Upper lobe of left lung (tissue), 6 donors: ENCODE measurements at regions not wholly inside any gene's neighbourhood (a gene's known extent, or its start where the extent isn't known, plus 50 kb on each side); places are given as distances from the start of the nearest gene placed in this dataset.

Experiments used
- ATAC-seq, 2 donors: fragments of 200-7000 bp; cut with Tn5 transposase; one replicate each; pipeline ENCODE4 v1.9.1; 2022; ENCODE audit warnings: mild to moderate bottlenecking in 2 of 2, moderate library complexity in 2 of 2; ENCODE audit not compliant: low FRiP score in 2 of 2
- DNase-seq, 2 donors: peaks; one replicate each; pipeline ENCODE4 v3.0.0-alpha.2; 2019 to 2020
- H3K27ac ChIP-seq, 4 donors: fragments of 200-600 bp; sonication (generic); one replicate each; pipeline ENCODE4 v1.5.1; 2016 to 2019
- H3K27me3 ChIP-seq, 4 donors: fragments of 200-600 bp; sonication (generic); one replicate each; pipeline ENCODE4 v1.5.1; 2017 to 2019
- H3K36me3 ChIP-seq, 4 donors: fragments of 200-600 bp; sonication (generic); one replicate each; pipeline ENCODE4 v1.5.1; 2016 to 2019
- H3K4me1 ChIP-seq, 4 donors: fragments of 200-600 bp; sonication (generic); one replicate each; pipeline ENCODE4 v1.5.1; 2018 to 2019
- H3K4me3 ChIP-seq, 4 donors: fragments of 200-600 bp; sonication (generic); one replicate each; pipeline ENCODE4 v1.5.1; 2017 to 2019; ENCODE audit warnings: mild to moderate bottlenecking in 2 of 4, moderate library complexity in 1 of 4
- H3K9me3 ChIP-seq, 4 donors: fragments of 200-600 bp; sonication (generic); one replicate each; pipeline ENCODE4 v1.5.1; 2018 to 2019
- CTCF ChIP-seq, 6 experiments: fragments of 450-650 bp in 4 of 6; fragments of 200-600 bp in 2 of 6; sonication (generic) in 2 of 6; IDR thresholded peaks; one replicate each; pipeline ENCODE4 v1.5.1; 2016 to 2019; ENCODE audit warnings: antibody characterized with exemption in 6 of 6
- EP300 ChIP-seq, 4 donors: sonication (generic); formaldehyde crosslinking; IDR thresholded peaks; one replicate each; pipeline ENCODE4 v1.5.1; 2017; ENCODE audit warnings: antibody characterized with exemption in 4 of 4, control low read depth in 2 of 4
- POLR2A ChIP-seq, 4 donors: fragments of 450-650 bp; IDR thresholded peaks; one replicate each; pipeline ENCODE4 v1.5.1; 2016 to 2017; ENCODE audit warnings: antibody characterized with exemption in 4 of 4, mild to moderate bottlenecking in 2 of 4
- POLR2AphosphoS5 ChIP-seq, 2 donors: sonication (generic); formaldehyde crosslinking; IDR thresholded peaks; one replicate each; pipeline ENCODE4 v1.5.1; 2017; ENCODE audit warnings: antibody characterized with exemption in 2 of 2
- WGBS, 2 donors: methylation state at CpG; one replicate each; pipeline ENCODE4 v1.1.5; 2017 to 2018; 5-methylcytosine and 5-hydroxymethylcytosine counted together
- donor health status: DM: no; HTN: no; CAD: no; lungs with moderate emphysema.
- donor health status: DM: no; HTN: yes; CAD: no; lungs with severe emphysema.

GRCh38 chr6:50527985-50528384 lies 185.3 kb upstream of the TFAP2D start:
- H3K4me1 ChIP-seq: no peaks in the 10 kb centered on the region
- no peak for ATAC-seq
- H3K4me3 ChIP-seq: no peak overlapping the region
- H3K9me3 ChIP-seq: no peaks in the 10 kb centered on the region
- no peaks in the 10 kb centered on the region for H3K36me3 ChIP-seq
- no peak for TF ChIP-seq EP300 (IDR thresholded peaks at IDR 0.05)
- no peak for TF ChIP-seq POLR2A (IDR thresholded peaks at IDR 0.05)
- TF ChIP-seq CTCF (IDR thresholded peaks at IDR 0.05): no peak
- TF ChIP-seq POLR2AphosphoS5 (IDR thresholded peaks at IDR 0.05): no peak
- WGBS, 2 donors: 82 to 100% methylated on average over 2 of the region's 2 CpGs
- H3K27ac ChIP-seq: no peak overlapping the region
- H3K27me3 ChIP-seq: no peaks in the 10 kb centered on the region
- DNase-seq: no peak

GRCh38 chr6:50539447-50539846 lies 173.9 kb upstream of the TFAP2D start:
- ATAC-seq (no peak), DNase-seq (no peak)
- TF ChIP-seq CTCF (IDR thresholded peaks at IDR 0.05): no peak
- Histone ChIP-seq H3K9me3 (no peaks in the 10 kb centered on the region), H3K4me1 (no peaks in the 10 kb centered on the region), H3K4me3 (no peak overlapping the region), H3K27ac (no peak overlapping the region), H3K27me3 (no peaks in the 10 kb centered on the region), H3K36me3 (no peaks in the 10 kb centered on the region)
- WGBS, 2 donors: 55 to 57% methylated on average over 1 of the region's 1 CpG

- Histone ChIP-seq H3K36me3 (no peaks in the 10 kb centered on the region), H3K4me1 (no peaks in the 10 kb centered on the region), H3K27ac (no peak overlapping the region), H3K9me3 (no peaks in the 10 kb centered on the region), H3K27me3 (no peaks in the 10 kb centered on the region), H3K4me3 (no peak overlapping the region)
- ATAC-seq: no peak
- DNase-seq: no peak
- TF ChIP-seq EP300 (IDR thresholded peaks at IDR 0.05) (no peak), CTCF (IDR thresholded peaks at IDR 0.05) (no peak), POLR2AphosphoS5 (IDR thresholded peaks at IDR 0.05) (no peak), POLR2A (IDR thresholded peaks at IDR 0.05) (no peak)
- WGBS, 2 donors: 80% methylated on average over 2 of the region's 2 CpGs
Measured at GRCh38 chr6:50541941-50542340, 171.4 kb upstream of the TFAP2D start.

GRCh38 chr6:50543666-50544065 lies 169.7 kb upstream of the TFAP2D start:
- Histone ChIP-seq H3K4me1 (no peaks in the 10 kb centered on the region), H3K36me3 (no peaks in the 10 kb centered on the region), H3K4me3 (no peak overlapping the region), H3K27me3 (no peaks in the 10 kb centered on the region), H3K27ac (no peak overlapping the region), H3K9me3 (no peaks in the 10 kb centered on the region)
- ATAC-seq: no peak
- TF ChIP-seq POLR2A (IDR thresholded peaks at IDR 0.05): no peak
- TF ChIP-seq POLR2AphosphoS5 (IDR thresholded peaks at IDR 0.05): no peak
- no peak for TF ChIP-seq CTCF (IDR thresholded peaks at IDR 0.05)
- no peak for TF ChIP-seq EP300 (IDR thresholded peaks at IDR 0.05)
- 37 to 40% methylated on average over 7 of the region's 7 CpGs for WGBS, 2 donors
- no peak for DNase-seq

- H3K4me1 ChIP-seq: no peaks in the 10 kb centered on the region
- H3K27ac ChIP-seq: no peak overlapping the region
- H3K9me3 ChIP-seq: no peaks in the 10 kb centered on the region
- no peak overlapping the region for H3K4me3 ChIP-seq
- ATAC-seq: no peak
- H3K36me3 ChIP-seq: no peaks in the 10 kb centered on the region
- no peak for DNase-seq
- 50 to 57% methylated on average over 2 of the region's 2 CpGs for WGBS, 2 donors
- H3K27me3 ChIP-seq: no peaks in the 10 kb centered on the region
- no peak for TF ChIP-seq POLR2AphosphoS5 (IDR thresholded peaks at IDR 0.05)
- TF ChIP-seq POLR2A (IDR thresholded peaks at IDR 0.05): no peak
- TF ChIP-seq EP300 (IDR thresholded peaks at IDR 0.05): no peak
Measured at GRCh38 chr6:50549026-50549425, 164.3 kb upstream of the TFAP2D start.
